Keratinocyte (primary cell): ENCODE measurements at regions not wholly inside any gene's neighbourhood (a gene's known extent, or its start where the extent isn't known, plus 50 kb on each side); places are given as distances from the start of the nearest gene placed in this dataset.

Experiments
- DNase-seq: peaks from one replicate; pipeline ENCODE4 v3.0.0-alpha.2; 2011; ENCODE audit warnings: low read depth, missing footprints, low spot score
- FAIRE-seq: peaks from 2 replicates; lab custom pipeline; 2011; peaks lifted over from hg19 to GRCh38; lab: Jason Lieb, UNC
- H2AFZ ChIP-seq: 2 replicates; pipeline ENCODE4 v1.6.0; 2012; ENCODE audit warnings: low read length, control low read depth, inconsistent platforms; ENCODE audit not compliant: control insufficient read depth
- H3K27ac ChIP-seq: 2 replicates; pipeline ENCODE4 v1.5.1; 2011; ENCODE audit warnings: low read length; ENCODE audit not compliant: control insufficient read depth, insufficient read depth
- H3K27me3 ChIP-seq: 3 replicates; pipeline ENCODE4 v1.6.0; 2011; ENCODE audit warnings: low read length; ENCODE audit not compliant: control insufficient read depth, insufficient read depth; ENCODE audit errors: extremely low read depth
- H3K36me3 ChIP-seq, 2 experiments: 2 replicates in 1 of 2; 3 replicates in 1 of 2; pipeline ENCODE4 v1.5.1; 2011; ENCODE audit warnings: low read length in 2 of 2, mild to moderate bottlenecking in 1 of 2; ENCODE audit not compliant: control insufficient read depth in 2 of 2, insufficient read depth in 2 of 2; ENCODE audit errors: extremely low read depth in 1 of 2
- H3K4me1 ChIP-seq: 3 replicates; pipeline ENCODE4 v1.5.1; 2011; ENCODE audit warnings: low read length; ENCODE audit not compliant: control insufficient read depth, insufficient read depth; ENCODE audit errors: extremely low read depth
- H3K4me2 ChIP-seq: 3 replicates; pipeline ENCODE4 v1.6.0; 2011; ENCODE audit warnings: low read depth, low read length; ENCODE audit not compliant: control insufficient read depth, insufficient read depth; ENCODE audit errors: extremely low read depth
- H3K4me3 ChIP-seq, 3 experiments: fragments of 200-600 bp in 1 of 3; sonication (generic) in 1 of 3; 2 replicates in 2 of 3; 3 replicates in 1 of 3; pipeline ENCODE4 v1.5.1; 2011 to 2016; ENCODE audit warnings: low read length in 3 of 3, mild to moderate bottlenecking in 3 of 3, control low read depth in 2 of 3, inconsistent platforms in 1 of 3, low read depth in 1 of 3, mixed read lengths in 1 of 3, mixed run types in 1 of 3, moderate library complexity in 1 of 3; ENCODE audit not compliant: control insufficient read depth in 2 of 3, insufficient read depth in 2 of 3; ENCODE audit errors: extremely low read depth in 1 of 3
- H3K79me2 ChIP-seq: 2 replicates; pipeline ENCODE4 v1.6.0; 2012; ENCODE audit warnings: low read length; ENCODE audit not compliant: control insufficient read depth, insufficient read depth
- H3K9ac ChIP-seq: 3 replicates; pipeline ENCODE4 v1.6.0; 2011; ENCODE audit warnings: low read length; ENCODE audit not compliant: control insufficient read depth, insufficient read depth; ENCODE audit errors: extremely low read depth
- H3K9me1 ChIP-seq: 3 replicates; pipeline ENCODE4 v1.6.0; 2011; ENCODE audit warnings: low read length; ENCODE audit not compliant: control insufficient read depth, insufficient read depth; ENCODE audit errors: extremely low read depth
- H3K9me3 ChIP-seq: 2 replicates; pipeline ENCODE4 v1.5.1; 2012; ENCODE audit warnings: low read depth, low read length; ENCODE audit not compliant: control insufficient read depth
- H4K20me1 ChIP-seq: 3 replicates; pipeline ENCODE4 v1.6.0; 2011; ENCODE audit warnings: low read length; ENCODE audit not compliant: control insufficient read depth, insufficient read depth; ENCODE audit errors: extremely low read depth
- EZH2 ChIP-seq: IDR thresholded peaks from one replicate; pipeline ENCODE4 v1.6.1; 2012; ENCODE audit warnings: inconsistent platforms, mild to moderate bottlenecking, low read length, moderate library complexity
- dilution Hi-C: fragments of 300-500 bp; cut with MboI; formaldehyde crosslinking; loops from one replicate; pipeline ENCODE4 v1.7.0; 2020; ENCODE audit warnings: low sequenced_read_pairs; ENCODE audit not compliant: extremely low pct_ligation_motif_present
- TF ChIP-seq, protein P1 (sequence below), 3 experiments: IDR thresholded peaks in 1 of 3; conservative IDR thresholded peaks in 1 of 3; optimal IDR thresholded peaks in 1 of 3; 2 replicates in 2 of 3; 3 replicates in 1 of 3; pipeline versions ENCODE3 to v1.5.1; 2011; ENCODE audit warnings: low read length in 3 of 3, mild to moderate bottlenecking in 3 of 3, moderate library complexity in 2 of 3, control low read depth in 1 of 3, inconsistent platforms in 1 of 3; ENCODE audit not compliant: insufficient read depth in 2 of 3; ENCODE audit errors: extremely low read depth in 1 of 3

DNA sequence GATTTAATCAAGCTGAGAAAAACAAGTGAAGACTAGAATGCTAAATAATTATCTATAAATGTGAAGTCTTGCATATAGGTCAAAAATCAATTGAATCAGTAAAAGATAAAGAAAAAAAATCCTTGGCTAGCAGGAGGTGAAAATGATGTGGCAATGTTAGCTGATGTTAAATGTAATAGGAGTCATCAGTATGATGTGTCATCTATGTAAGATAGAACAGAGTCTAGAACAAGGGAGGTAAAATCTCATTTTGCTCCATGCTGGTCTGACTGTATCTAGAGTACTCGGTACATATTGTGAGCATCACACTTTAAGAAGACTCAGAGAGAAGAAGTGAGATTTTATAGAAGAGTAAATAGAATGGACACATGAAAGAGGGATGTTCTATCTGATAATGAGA, 721.2 kb downstream of the ETS1 start:
- H3K4me2 ChIP-seq, result no peak overlapping the region
- no peaks in the 10 kb centered on the region for H4K20me1 ChIP-seq
- H3K4me1 ChIP-seq, result peaks cover 3% of the 10 kb centered on the region
- DNase-seq (no peak), FAIRE-seq (no peak)
- no peaks in the 10 kb centered on the region for H3K9me3 ChIP-seq
- H3K36me3 ChIP-seq, result no peaks in the 10 kb centered on the region
- H3K9ac ChIP-seq, result no peak overlapping the region
- dilution Hi-C loops, result no loop called here
- H3K9me1 ChIP-seq, result no peaks in the 10 kb centered on the region
- H3K27me3 ChIP-seq, result no peaks in the 10 kb centered on the region
- no peak for TF ChIP-seq EZH2
- TF ChIP-seq, protein P1, sequence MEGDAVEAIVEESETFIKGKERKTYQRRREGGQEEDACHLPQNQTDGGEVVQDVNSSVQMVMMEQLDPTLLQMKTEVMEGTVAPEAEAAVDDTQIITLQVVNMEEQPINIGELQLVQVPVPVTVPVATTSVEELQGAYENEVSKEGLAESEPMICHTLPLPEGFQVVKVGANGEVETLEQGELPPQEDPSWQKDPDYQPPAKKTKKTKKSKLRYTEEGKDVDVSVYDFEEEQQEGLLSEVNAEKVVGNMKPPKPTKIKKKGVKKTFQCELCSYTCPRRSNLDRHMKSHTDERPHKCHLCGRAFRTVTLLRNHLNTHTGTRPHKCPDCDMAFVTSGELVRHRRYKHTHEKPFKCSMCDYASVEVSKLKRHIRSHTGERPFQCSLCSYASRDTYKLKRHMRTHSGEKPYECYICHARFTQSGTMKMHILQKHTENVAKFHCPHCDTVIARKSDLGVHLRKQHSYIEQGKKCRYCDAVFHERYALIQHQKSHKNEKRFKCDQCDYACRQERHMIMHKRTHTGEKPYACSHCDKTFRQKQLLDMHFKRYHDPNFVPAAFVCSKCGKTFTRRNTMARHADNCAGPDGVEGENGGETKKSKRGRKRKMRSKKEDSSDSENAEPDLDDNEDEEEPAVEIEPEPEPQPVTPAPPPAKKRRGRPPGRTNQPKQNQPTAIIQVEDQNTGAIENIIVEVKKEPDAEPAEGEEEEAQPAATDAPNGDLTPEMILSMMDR (optimal IDR thresholded peaks at IDR 0.05 in 1 of 3, IDR thresholded peaks at IDR 0.05 in 1 of 3, conservative IDR thresholded peaks at IDR 0.05 in 1 of 3; ENCODE audit: extremely low read depth in 1 of 3, insufficient read depth in 2 of 3, low read length in 3 of 3), result no peak
- no peak overlapping the region for H3K27ac ChIP-seq
- H3K4me3 ChIP-seq, result no peak overlapping the region
- no peaks in the 10 kb centered on the region for H3K79me2 ChIP-seq
- H2AFZ ChIP-seq, result no peak overlapping the region

DNA sequence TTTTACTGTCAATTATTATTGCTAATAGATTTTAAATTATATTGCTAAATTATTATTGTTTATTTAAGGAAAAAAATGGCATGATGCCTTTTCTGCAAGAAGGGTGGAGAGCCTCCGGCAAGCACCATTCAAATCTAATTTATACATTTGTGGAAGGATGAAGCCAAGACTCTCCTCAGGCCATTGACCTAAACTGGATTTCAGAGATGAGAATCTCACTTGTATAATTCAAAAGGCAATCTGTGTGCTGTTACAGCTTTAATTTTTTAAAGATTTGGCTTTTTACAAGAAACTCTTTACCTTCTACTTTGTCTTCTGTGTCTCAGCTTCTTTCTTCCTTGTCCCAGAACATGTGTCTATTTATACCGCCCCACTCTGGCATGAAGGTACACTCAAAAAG, 722.5 kb downstream of the ETS1 start:
- dilution Hi-C loops, result no loop called here
- Histone ChIP-seq H3K4me3 (no peak overlapping the region), H3K9me1 (no peaks in the 10 kb centered on the region), H3K9me3 (no peaks in the 10 kb centered on the region), H3K79me2 (no peaks in the 10 kb centered on the region), H3K9ac (no peak overlapping the region), H3K27me3 (no peaks in the 10 kb centered on the region), H3K36me3 (no peaks in the 10 kb centered on the region), H4K20me1 (no peaks in the 10 kb centered on the region), H3K4me2 (no peak overlapping the region), H2AFZ (no peak overlapping the region), H3K4me1 (peaks cover 3% of the 10 kb centered on the region), H3K27ac (no peak overlapping the region)
- no peak for TF ChIP-seq EZH2
- TF ChIP-seq, protein P1 (optimal IDR thresholded peaks at IDR 0.05 in 1 of 3, IDR thresholded peaks at IDR 0.05 in 1 of 3, conservative IDR thresholded peaks at IDR 0.05 in 1 of 3; ENCODE audit: extremely low read depth in 1 of 3, insufficient read depth in 2 of 3, low read length in 3 of 3), result no peak
- DNase-seq (no peak), FAIRE-seq (no peak)
